WTC11 (cell line): ENCODE measurements at regions not wholly inside any gene's neighbourhood (a gene's known extent, or its start where the extent isn't known, plus 50 kb on each side); places are given as distances from the start of the nearest gene placed in this dataset.

Source experiments
- TF ChIP-seq, protein P1 (sequence below): sonication (generic); formaldehyde crosslinking; IDR thresholded peaks from 2 replicates; pipeline ENCODE4 v1.8.1; 2022; ENCODE audit warnings: low read depth, missing genetic modification reagents, borderline replicate concordance
- TF ChIP-seq, protein P2 (sequence below): sonication (generic); formaldehyde crosslinking; IDR thresholded peaks from 2 replicates; pipeline ENCODE4 v1.8.0; 2022; ENCODE audit warnings: mild to moderate bottlenecking, missing genetic modification reagents

DNA sequence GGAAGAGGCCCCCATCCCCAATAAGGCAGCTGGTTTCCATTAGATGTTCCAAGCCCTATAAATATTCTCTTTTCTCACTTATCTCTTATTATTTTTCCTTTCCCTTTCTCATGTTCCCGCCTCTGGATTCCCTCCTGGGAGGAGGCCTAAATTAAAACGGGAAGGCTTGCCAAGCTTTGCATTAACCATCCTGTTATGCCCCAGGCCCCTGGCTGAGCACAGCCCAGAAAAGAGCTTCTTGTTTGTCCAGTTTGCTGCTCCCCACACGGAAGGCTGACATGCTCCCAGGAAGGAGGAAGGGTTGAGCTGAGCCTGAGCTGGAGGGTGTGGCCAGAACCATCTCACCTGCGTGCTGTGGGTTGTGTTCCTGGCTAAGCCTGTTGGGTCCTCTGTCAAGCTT is 63.1 kb upstream of the BOC start:
- TF ChIP-seq, protein P1, sequence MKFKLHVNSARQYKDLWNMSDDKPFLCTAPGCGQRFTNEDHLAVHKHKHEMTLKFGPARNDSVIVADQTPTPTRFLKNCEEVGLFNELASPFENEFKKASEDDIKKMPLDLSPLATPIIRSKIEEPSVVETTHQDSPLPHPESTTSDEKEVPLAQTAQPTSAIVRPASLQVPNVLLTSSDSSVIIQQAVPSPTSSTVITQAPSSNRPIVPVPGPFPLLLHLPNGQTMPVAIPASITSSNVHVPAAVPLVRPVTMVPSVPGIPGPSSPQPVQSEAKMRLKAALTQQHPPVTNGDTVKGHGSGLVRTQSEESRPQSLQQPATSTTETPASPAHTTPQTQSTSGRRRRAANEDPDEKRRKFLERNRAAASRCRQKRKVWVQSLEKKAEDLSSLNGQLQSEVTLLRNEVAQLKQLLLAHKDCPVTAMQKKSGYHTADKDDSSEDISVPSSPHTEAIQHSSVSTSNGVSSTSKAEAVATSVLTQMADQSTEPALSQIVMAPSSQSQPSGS (CRISPR knock-in tag), result no peak
- TF ChIP-seq, protein P2, sequence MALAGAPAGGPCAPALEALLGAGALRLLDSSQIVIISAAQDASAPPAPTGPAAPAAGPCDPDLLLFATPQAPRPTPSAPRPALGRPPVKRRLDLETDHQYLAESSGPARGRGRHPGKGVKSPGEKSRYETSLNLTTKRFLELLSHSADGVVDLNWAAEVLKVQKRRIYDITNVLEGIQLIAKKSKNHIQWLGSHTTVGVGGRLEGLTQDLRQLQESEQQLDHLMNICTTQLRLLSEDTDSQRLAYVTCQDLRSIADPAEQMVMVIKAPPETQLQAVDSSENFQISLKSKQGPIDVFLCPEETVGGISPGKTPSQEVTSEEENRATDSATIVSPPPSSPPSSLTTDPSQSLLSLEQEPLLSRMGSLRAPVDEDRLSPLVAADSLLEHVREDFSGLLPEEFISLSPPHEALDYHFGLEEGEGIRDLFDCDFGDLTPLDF (CRISPR knock-in tag), result no peak
